Psoas muscle (tissue), 7 donors: ENCODE measurements at regions not wholly inside any gene's neighbourhood (a gene's known extent, or its start where the extent isn't known, plus 50 kb on each side); places are given as distances from the start of the nearest gene placed in this dataset.

ENCODE experiments used
- ATAC-seq, 4 donors: fragments of 200-7000 bp; cut with Tn5 transposase; one replicate each; pipeline ENCODE4 v1.9.1; 2020; ENCODE audit warnings: moderate library complexity in 3 of 4, mild to moderate bottlenecking in 2 of 4
- DNase-seq, 2 donors: peaks; one replicate each; pipeline ENCODE4 v3.0.0-alpha.2; 2020
- H3K27ac ChIP-seq: fragments of 200-600 bp; one replicate; pipeline ENCODE4 v1.8.0; 2022
- H3K27me3 ChIP-seq, 3 donors: fragments of 200-600 bp in 1 of 3; one replicate each; pipeline versions ENCODE4 v1.6.1 to v1.8.0; 2013 to 2022; ENCODE audit warnings: low read length in 2 of 3, mild to moderate bottlenecking in 2 of 3, moderate library complexity in 1 of 3; ENCODE audit not compliant: insufficient read depth in 3 of 3
- H3K36me3 ChIP-seq, 2 donors: fragments of 200-600 bp in 1 of 2; one replicate each; pipeline versions ENCODE4 v1.6.1 to v1.8.0; 2013 to 2022; ENCODE audit warnings: low read depth in 1 of 2, mild to moderate bottlenecking in 1 of 2, moderate library complexity in 1 of 2; ENCODE audit not compliant: insufficient read depth in 1 of 2
- H3K4me1 ChIP-seq: fragments of 200-600 bp; one replicate; pipeline ENCODE4 v1.8.0; 2022
- H3K4me3 ChIP-seq: fragments of 200-600 bp; one replicate; pipeline ENCODE4 v1.8.0; 2022; ENCODE audit warnings: mild to moderate bottlenecking
- H3K9me3 ChIP-seq: fragments of 200-600 bp; one replicate; pipeline ENCODE4 v1.8.0; 2022
- CTCF ChIP-seq: fragments of 200-600 bp; IDR thresholded peaks from one replicate; pipeline ENCODE4 v1.8.0; 2022; ENCODE audit warnings: antibody characterized with exemption
- WGBS, 3 donors: extraction: QIAGEN DNeasy Blood & Tissue Kit; methylation state at CpG; one replicate each; pipeline versions ENCODE4 v1.1.6 to v1.1.7; 2013; 5-methylcytosine and 5-hydroxymethylcytosine counted together
- intact Hi-C, 2 donors: fragments of 100-400 bp; cut with DNase I; formaldehyde crosslinking; loops; one replicate each; pipeline versions ENCODE4 v1.11.0 to v1.14.2; 2022
- donor health status: healthy with polysubstance abuse.
- donor health status: DM: no; HTN: no; CAD: no; lungs with moderate emphysema.
- donor health status: Bipolar disorder and iron deficiency.
- donor health status: healthy.
- donor health status: DM: yes; HTN: yes; CAD: no.
- donor health status: DM: no; HTN: no; CAD: no.
- donor health status: DM: yes; HTN: yes; CAD: no.

GRCh38 chrX:482192-482701 lies 95.5 kb upstream of the PPP2R3B start:
- Histone ChIP-seq H3K27ac (no peak overlapping the region), H3K4me1 (no peaks in the 10 kb centered on the region), H3K27me3 (peaks cover 0 to 6% (median 0%) of the 10 kb centered on the region in 3 donors), H3K9me3 (peaks cover 9% of the 10 kb centered on the region), H3K36me3 (no peaks in the 10 kb centered on the region), H3K4me3 (no peak overlapping the region)
- 49 to 71% (median 54%) methylated on average over 13 of the region's 13 CpGs for WGBS, 3 donors
- DNase-seq: no peak
- no peak for ATAC-seq
- TF ChIP-seq CTCF: no peak
- intact Hi-C loops: no loop called here

- peaks cover 9% of the 10 kb centered on the region for H3K9me3 ChIP-seq
- TF ChIP-seq CTCF: no peak
- H3K27me3 ChIP-seq: peaks cover 0 to 6% (median 0%) of the 10 kb centered on the region in 3 donors
- no peak overlapping the region for H3K27ac ChIP-seq
- H3K4me3 ChIP-seq: no peak overlapping the region
- no peaks in the 10 kb centered on the region for H3K36me3 ChIP-seq
- no peak for DNase-seq
- ATAC-seq: no peak
- WGBS, 3 donors: 52 to 77% (median 67%) methylated on average over 23 of the region's 23 CpGs
- intact Hi-C loops: no loop called here
- no peaks in the 10 kb centered on the region for H3K4me1 ChIP-seq
These were observed 96.0 kb upstream of the PPP2R3B start for GRCh38 chrX:482702-483203.

- TF ChIP-seq CTCF: no peak
These were observed 98.7 kb upstream of the PPP2R3B start for GRCh38 chrX:485368-485767.

GRCh38 chrX:486325-486724 lies 99.6 kb upstream of the PPP2R3B start:
- ATAC-seq (no peak), DNase-seq (no peak)
- intact Hi-C loops: no loop called here
- no peak overlapping the region for H3K27ac ChIP-seq
- H3K9me3 ChIP-seq: peaks cover 9% of the 10 kb centered on the region
- no peaks in the 10 kb centered on the region for H3K36me3 ChIP-seq
- no peaks in the 10 kb centered on the region for H3K4me1 ChIP-seq
- no peak overlapping the region for H3K4me3 ChIP-seq
- H3K27me3 ChIP-seq: no peaks in the 10 kb centered on the region
- TF ChIP-seq CTCF: no peak
- WGBS, 3 donors: 86 to 95% (median 91%) methylated on average over 4 of the region's 4 CpGs

More at GRCh38 chrX:485368-485767, 98.7 kb upstream of the PPP2R3B start:
- intact Hi-C loops: no loop called here
- Histone ChIP-seq H3K9me3 (peaks cover 9% of the 10 kb centered on the region), H3K27me3 (no peaks in the 10 kb centered on the region), H3K36me3 (no peaks in the 10 kb centered on the region), H3K4me1 (no peaks in the 10 kb centered on the region), H3K27ac (no peak overlapping the region), H3K4me3 (no peak overlapping the region)
- ATAC-seq (no peak), DNase-seq (no peak)
- 85 to 88% (median 86%) methylated on average over 13 of the region's 13 CpGs for WGBS, 3 donors

- Histone ChIP-seq H3K27ac (no peak overlapping the region), H3K9me3 (peaks cover 9% of the 10 kb centered on the region), H3K36me3 (no peaks in the 10 kb centered on the region), H3K4me1 (no peaks in the 10 kb centered on the region), H3K4me3 (no peak overlapping the region), H3K27me3 (no peaks in the 10 kb centered on the region)
- ATAC-seq: no peak
- no peak for DNase-seq
- WGBS, 3 donors: 57 to 82% (median 71%) methylated on average over 1 of the region's 1 CpG
- TF ChIP-seq CTCF: no peak
- intact Hi-C loops: no loop called here
These were observed 101.1 kb upstream of the PPP2R3B start for GRCh38 chrX:487836-488235.
